H9 (cell line): ENCODE measurements at regions not wholly inside any gene's neighbourhood (a gene's known extent, or its start where the extent isn't known, plus 50 kb on each side); places are given as distances from the start of the nearest gene placed in this dataset.

Experiments
- DNase-seq: peaks from one replicate; pipeline ENCODE4 v3.0.0-alpha.2; 2017
- H2AFZ ChIP-seq: one replicate; pipeline ENCODE4 v1.6.1; 2013; ENCODE audit warnings: mild to moderate bottlenecking, low read length, control low read depth, moderate library complexity
- H2AK5ac ChIP-seq: 2 replicates; pipeline ENCODE4 v1.6.1; 2013; ENCODE audit warnings: low read length, control low read depth, mixed read lengths; ENCODE audit not compliant: insufficient read length
- H2BK120ac ChIP-seq: one replicate; pipeline ENCODE4 v1.6.1; 2013; ENCODE audit warnings: low read depth, mild to moderate bottlenecking, low read length, control low read depth, inconsistent platforms; ENCODE audit not compliant: poor library complexity, severe bottlenecking
- H2BK12ac ChIP-seq: 2 replicates; pipeline ENCODE4 v1.6.1; 2013; ENCODE audit warnings: low read length, control low read depth, mixed read lengths, low read depth; ENCODE audit not compliant: insufficient read length
- H2BK15ac ChIP-seq: 2 replicates; pipeline ENCODE4 v1.6.1; 2013; ENCODE audit warnings: low read depth, low read length, control low read depth
- H2BK20ac ChIP-seq: one replicate; pipeline ENCODE4 v1.6.1; 2013; ENCODE audit warnings: low read depth, mild to moderate bottlenecking, low read length, control low read depth, inconsistent platforms; ENCODE audit not compliant: poor library complexity, severe bottlenecking
- H2BK5ac ChIP-seq: 2 replicates; pipeline ENCODE4 v1.6.1; 2013; ENCODE audit warnings: low read length, control low read depth, mixed read lengths; ENCODE audit not compliant: insufficient read length
- H3K14ac ChIP-seq: 2 replicates; pipeline ENCODE4 v1.6.1; 2013; ENCODE audit warnings: low read length, control low read depth; ENCODE audit not compliant: insufficient read depth
- H3K18ac ChIP-seq: 2 replicates; pipeline ENCODE4 v1.6.1; 2013; ENCODE audit warnings: low read depth, mild to moderate bottlenecking, mixed read lengths, low read length, control low read depth; ENCODE audit not compliant: insufficient read length
- H3K23ac ChIP-seq: 2 replicates; pipeline ENCODE4 v1.6.1; 2013; ENCODE audit warnings: low read length, control low read depth, mixed read lengths, low read depth; ENCODE audit not compliant: insufficient read length
- H3K23me2 ChIP-seq: 2 replicates; pipeline ENCODE4 v1.6.1; 2013; ENCODE audit warnings: low read depth, mild to moderate bottlenecking, mixed read lengths, low read length, control low read depth; ENCODE audit not compliant: insufficient read length, poor library complexity, severe bottlenecking
- H3K27ac ChIP-seq: 2 replicates; pipeline ENCODE4 v1.5.1; 2013; ENCODE audit warnings: low read length, control low read depth, mixed read lengths, low read depth; ENCODE audit not compliant: insufficient read length
- H3K27me3 ChIP-seq: 2 replicates; pipeline ENCODE4 v1.6.1; 2013; ENCODE audit warnings: low read length, control low read depth, inconsistent platforms; ENCODE audit not compliant: insufficient read depth
- H3K4ac ChIP-seq: 2 replicates; pipeline ENCODE4 v1.6.1; 2013; ENCODE audit warnings: low read depth, mild to moderate bottlenecking, control low read depth, inconsistent platforms, low read length, moderate library complexity
- H3K4me1 ChIP-seq: 2 replicates; pipeline ENCODE4 v1.6.1; 2013; ENCODE audit warnings: low read length, control low read depth, inconsistent platforms; ENCODE audit not compliant: insufficient read depth
- H3K4me2 ChIP-seq: 2 replicates; pipeline ENCODE4 v1.6.1; 2013; ENCODE audit warnings: low read length, control low read depth, mixed read lengths; ENCODE audit not compliant: insufficient read length, insufficient read depth
- H3K56ac ChIP-seq: 2 replicates; pipeline ENCODE4 v1.6.1; 2013; ENCODE audit warnings: low read depth, mild to moderate bottlenecking, mixed read lengths, low read length, control low read depth; ENCODE audit not compliant: insufficient read length
- H3K79me1 ChIP-seq: 2 replicates; pipeline ENCODE4 v1.6.1; 2013; ENCODE audit warnings: low read depth, mild to moderate bottlenecking, moderate library complexity, low read length, control low read depth, inconsistent platforms; ENCODE audit not compliant: insufficient read depth, poor library complexity, severe bottlenecking
- H3K79me2 ChIP-seq: 2 replicates; pipeline ENCODE4 v1.6.1; 2013; ENCODE audit warnings: low read length, control low read depth, inconsistent platforms; ENCODE audit not compliant: insufficient read depth
- H3K9ac ChIP-seq: 2 replicates; pipeline ENCODE4 v1.6.1; 2013; ENCODE audit warnings: low read length, control low read depth, mixed read lengths; ENCODE audit not compliant: insufficient read length; ENCODE audit errors: extremely low read depth
- H3K9me3 ChIP-seq: one replicate; pipeline ENCODE4 v1.6.1; 2013; ENCODE audit warnings: low read depth, low read length, inconsistent platforms; ENCODE audit not compliant: control insufficient read depth
- H3T11ph ChIP-seq: one replicate; pipeline ENCODE4 v1.6.1; 2013; ENCODE audit warnings: mild to moderate bottlenecking, low read length, control low read depth, inconsistent platforms
- H4K20me1 ChIP-seq: one replicate; pipeline ENCODE4 v1.6.1; 2013; ENCODE audit not compliant: control insufficient read depth, insufficient read length, insufficient read depth
- H4K5ac ChIP-seq: 2 replicates; pipeline ENCODE4 v1.6.1; 2013; ENCODE audit warnings: low read depth, mild to moderate bottlenecking, mixed read lengths, low read length, control low read depth; ENCODE audit not compliant: insufficient read length
- H4K8ac ChIP-seq: replicated peaks from 2 replicates; pipeline ENCODE4 v1.6.1; 2013; ENCODE audit warnings: low read length, control low read depth, mixed read lengths, low read depth; ENCODE audit not compliant: insufficient read length
- H4K91ac ChIP-seq: 2 replicates; pipeline ENCODE4 v1.6.1; 2013; ENCODE audit warnings: low read depth, mild to moderate bottlenecking, moderate library complexity, mixed read lengths, low read length, control low read depth; ENCODE audit not compliant: insufficient read length
- H3K27ac Mint-ChIP-seq, 3 experiments: 2 replicates in 2 of 3; 3 replicates in 1 of 3; pipeline ENCODE4 v1.8.0; 2020 to 2021; ENCODE audit warnings: mixed read lengths in 3 of 3, mild to moderate bottlenecking in 1 of 3, moderate library complexity in 1 of 3
- H3K27me3 Mint-ChIP-seq: 2 replicates; pipeline ENCODE4 v1.8.0; 2021; ENCODE audit warnings: low read depth, mild to moderate bottlenecking, moderate library complexity, mixed read lengths
- H3K36me3 Mint-ChIP-seq, 3 experiments: 2 replicates in 2 of 3; 3 replicates in 1 of 3; pipeline ENCODE4 v1.8.0; 2020 to 2021; ENCODE audit warnings: low read depth in 3 of 3, mixed read lengths in 3 of 3; ENCODE audit not compliant: insufficient read depth in 1 of 3
- H3K4me1 Mint-ChIP-seq, 2 experiments: 2 replicates each; pipeline ENCODE4 v1.8.0; 2020; ENCODE audit warnings: mixed read lengths in 2 of 2
- H3K4me3 Mint-ChIP-seq, 2 experiments: 2 replicates in 1 of 2; 3 replicates in 1 of 2; pipeline ENCODE4 v1.8.0; 2020 to 2021; ENCODE audit warnings: mild to moderate bottlenecking in 2 of 2, mixed read lengths in 2 of 2, moderate library complexity in 1 of 2
- H3K9me3 Mint-ChIP-seq, 2 experiments: 2 replicates in 1 of 2; 3 replicates in 1 of 2; pipeline ENCODE4 v1.8.0; 2020; ENCODE audit warnings: mild to moderate bottlenecking in 2 of 2, mixed read lengths in 2 of 2, moderate library complexity in 1 of 2
- WGBS: extraction: QIAGEN DNeasy Blood & Tissue Kit; methylation state at CpG from one replicate; pipeline ENCODE4 v1.1.7; 2013; ENCODE audit warnings: missing lambda C conversion rate, low lambda C conversion rate, mixed read lengths; ENCODE audit not compliant: insufficient read length; ENCODE audit errors: extremely low coverage; 5-methylcytosine and 5-hydroxymethylcytosine counted together
- TF ChIP-seq, protein P1 (sequence below): fragments of 200-600 bp; sonication (generic); conservative IDR thresholded peaks from 3 replicates; pipeline ENCODE4 v1.8.0; 2021; ENCODE audit warnings: antibody characterized with exemption, mild to moderate bottlenecking

DNA sequence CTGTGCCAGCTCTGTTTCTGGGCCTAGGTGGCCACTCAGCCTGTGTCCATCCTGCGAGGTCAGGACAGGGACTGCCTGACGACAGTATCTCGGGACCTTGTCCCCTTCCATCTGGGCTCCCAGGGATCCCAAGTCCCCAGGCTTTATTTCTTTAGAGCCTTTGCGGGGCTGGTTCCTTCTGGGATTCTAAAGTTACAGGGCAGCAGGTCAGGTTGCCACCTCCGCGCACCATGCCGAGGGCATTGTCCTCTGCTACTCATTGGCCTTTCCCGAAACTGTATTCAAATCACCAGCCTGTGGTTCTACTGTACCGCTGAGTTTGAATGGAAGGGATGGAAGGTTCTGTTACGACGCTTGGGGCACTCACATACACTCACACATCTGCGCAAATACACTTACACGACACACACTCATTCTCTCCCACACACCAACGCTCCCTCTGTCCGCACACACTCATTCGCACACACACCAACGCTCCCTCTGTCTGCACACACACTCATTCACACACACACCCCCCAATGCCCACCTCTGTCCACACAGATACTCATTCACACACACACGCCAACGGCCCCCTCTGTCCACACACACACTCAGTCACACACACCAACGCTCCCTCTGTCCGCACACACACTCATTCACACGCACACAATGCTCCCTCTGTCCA, 59.8 kb upstream of the THBS2 start:
- no peak overlapping the region for H3K4me2 ChIP-seq
- Mint-ChIP-seq H3K36me3 (no peaks in the 10 kb centered on the region), H3K27me3 (no peaks in the 10 kb centered on the region; the same call in 1 of the 2 replicates), H3K4me1 (peaks cover 5 to 6% of the 10 kb centered on the region in 2 experiments), H3K9me3 (no peaks in the 10 kb centered on the region), H3K4me3 (no peak overlapping the region), H3K27ac (no peak overlapping the region)
- H3K27ac ChIP-seq = no peak overlapping the region
- no peak overlapping the region for H4K5ac ChIP-seq
- H2AK5ac ChIP-seq = no peak overlapping the region
- no peak overlapping the region for H3K23ac ChIP-seq
- no peak overlapping the region for H3T11ph ChIP-seq
- no peaks in the 10 kb centered on the region for H3K27me3 ChIP-seq
- no peak overlapping the region for H2BK20ac ChIP-seq
- H3K14ac ChIP-seq = no peak overlapping the region; the same call in 1 of the 2 replicates
- H3K79me1 ChIP-seq = no peaks in the 10 kb centered on the region
- no peaks in the 10 kb centered on the region for H3K9me3 ChIP-seq
- H3K4me1 ChIP-seq = no peaks in the 10 kb centered on the region
- H3K56ac ChIP-seq = no peak overlapping the region
- TF ChIP-seq, protein P1, sequence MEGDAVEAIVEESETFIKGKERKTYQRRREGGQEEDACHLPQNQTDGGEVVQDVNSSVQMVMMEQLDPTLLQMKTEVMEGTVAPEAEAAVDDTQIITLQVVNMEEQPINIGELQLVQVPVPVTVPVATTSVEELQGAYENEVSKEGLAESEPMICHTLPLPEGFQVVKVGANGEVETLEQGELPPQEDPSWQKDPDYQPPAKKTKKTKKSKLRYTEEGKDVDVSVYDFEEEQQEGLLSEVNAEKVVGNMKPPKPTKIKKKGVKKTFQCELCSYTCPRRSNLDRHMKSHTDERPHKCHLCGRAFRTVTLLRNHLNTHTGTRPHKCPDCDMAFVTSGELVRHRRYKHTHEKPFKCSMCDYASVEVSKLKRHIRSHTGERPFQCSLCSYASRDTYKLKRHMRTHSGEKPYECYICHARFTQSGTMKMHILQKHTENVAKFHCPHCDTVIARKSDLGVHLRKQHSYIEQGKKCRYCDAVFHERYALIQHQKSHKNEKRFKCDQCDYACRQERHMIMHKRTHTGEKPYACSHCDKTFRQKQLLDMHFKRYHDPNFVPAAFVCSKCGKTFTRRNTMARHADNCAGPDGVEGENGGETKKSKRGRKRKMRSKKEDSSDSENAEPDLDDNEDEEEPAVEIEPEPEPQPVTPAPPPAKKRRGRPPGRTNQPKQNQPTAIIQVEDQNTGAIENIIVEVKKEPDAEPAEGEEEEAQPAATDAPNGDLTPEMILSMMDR = no peak
- H2BK5ac ChIP-seq = no peak overlapping the region
- no peak overlapping the region for H3K9ac ChIP-seq
- no peak overlapping the region for H3K4ac ChIP-seq
- no peak overlapping the region for H2BK120ac ChIP-seq
- 100% methylated on average over 5 of the region's 22 CpGs for WGBS
- no peak for DNase-seq
- H3K18ac ChIP-seq = no peak overlapping the region
- H4K20me1 ChIP-seq = no peaks in the 10 kb centered on the region
- no peak overlapping the region for H2AFZ ChIP-seq
- no peaks in the 10 kb centered on the region for H3K23me2 ChIP-seq
- H3K79me2 ChIP-seq = no peaks in the 10 kb centered on the region
- no peak overlapping the region for H4K8ac ChIP-seq
- H4K91ac ChIP-seq = no peak overlapping the region
- H2BK15ac ChIP-seq = no peak overlapping the region
- no peak overlapping the region for H2BK12ac ChIP-seq
